Activated CD4-positive, alpha-beta T cell treated with anti-CD3 and anti-CD28 coated beads, Interleukin-2, amount 50 U/mL, for 16 hours (primary cell): ENCODE measurements at regions not wholly inside any gene's neighbourhood (a gene's known extent, or its start where the extent isn't known, plus 50 kb on each side); places are given as distances from the start of the nearest gene placed in this dataset.

Source experiments
- DNase-seq: peaks from one replicate; pipeline ENCODE4 v3.0.0-alpha.2; 2020

- DNase-seq: no peak
Measured at GRCh38 chr5:66503203-66503789, 92.9 kb upstream of the MAST4 start.

DNA sequence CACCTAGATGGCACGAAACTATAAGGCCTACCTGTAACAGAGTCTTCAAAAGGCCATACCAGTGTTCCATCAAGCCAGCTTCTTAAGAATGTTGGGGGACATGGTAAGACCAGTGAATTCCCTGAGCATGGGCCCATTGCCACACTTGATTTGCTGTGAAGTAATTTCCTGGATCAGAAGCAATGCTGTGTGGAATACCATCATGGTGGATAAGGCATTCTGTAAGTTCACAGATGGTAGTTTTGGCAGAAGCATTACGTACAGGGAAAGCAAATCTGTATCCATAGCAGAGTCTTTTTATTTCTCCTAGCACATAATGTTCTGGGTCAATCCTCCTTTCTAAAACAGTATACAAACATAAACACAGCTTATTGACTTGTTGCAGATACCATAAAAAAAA is 89.1 kb upstream of the MAST4 start:
- no peak for DNase-seq

DNA sequence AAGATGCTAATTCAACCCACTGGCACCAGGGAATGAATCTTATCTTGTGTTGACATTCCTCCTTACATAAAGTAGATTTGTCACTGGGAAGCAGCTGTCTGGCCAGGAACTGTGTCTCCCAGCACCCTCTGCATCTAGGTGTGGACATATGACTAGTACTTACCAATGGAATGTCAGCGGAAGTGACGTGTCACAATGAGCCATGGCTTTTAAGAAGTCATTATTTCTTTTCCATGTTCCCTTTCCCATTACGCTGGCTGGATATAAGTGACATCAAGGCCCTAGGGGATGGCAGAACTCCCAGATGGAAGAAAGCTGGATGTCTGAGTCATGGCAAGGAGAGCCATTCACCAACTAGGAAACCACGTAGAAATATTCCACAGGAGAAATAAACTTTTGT is 84.7 kb upstream of the MAST4 start:
- no peak for DNase-seq

DNA sequence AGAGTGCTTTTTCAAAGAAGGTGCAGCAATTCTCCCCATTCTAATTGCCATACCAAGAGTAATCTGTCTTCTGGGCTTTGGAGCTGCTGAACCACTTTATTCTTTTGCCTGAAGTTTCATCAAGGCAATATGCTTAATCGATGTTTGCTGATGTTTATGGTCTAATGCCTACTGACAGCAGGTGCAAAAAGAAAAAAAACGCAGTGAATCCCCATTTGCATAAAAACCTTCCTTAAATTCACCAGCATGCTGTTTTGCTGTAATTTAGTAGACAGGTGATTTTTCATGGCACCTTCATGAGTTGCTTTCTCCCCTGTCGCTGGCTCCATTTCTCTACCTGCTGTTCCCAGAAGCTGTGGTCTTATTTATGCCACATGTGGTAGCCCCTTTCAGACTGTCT is 83.1 kb upstream of the MAST4 start:
- no peak for DNase-seq

GRCh38 chr5:66515209-66515608 is 81.0 kb upstream of the MAST4 start:
- no peak for DNase-seq

- no peak for DNase-seq
Measured at GRCh38 chr5:66516550-66516949, 79.6 kb upstream of the MAST4 start.

DNA sequence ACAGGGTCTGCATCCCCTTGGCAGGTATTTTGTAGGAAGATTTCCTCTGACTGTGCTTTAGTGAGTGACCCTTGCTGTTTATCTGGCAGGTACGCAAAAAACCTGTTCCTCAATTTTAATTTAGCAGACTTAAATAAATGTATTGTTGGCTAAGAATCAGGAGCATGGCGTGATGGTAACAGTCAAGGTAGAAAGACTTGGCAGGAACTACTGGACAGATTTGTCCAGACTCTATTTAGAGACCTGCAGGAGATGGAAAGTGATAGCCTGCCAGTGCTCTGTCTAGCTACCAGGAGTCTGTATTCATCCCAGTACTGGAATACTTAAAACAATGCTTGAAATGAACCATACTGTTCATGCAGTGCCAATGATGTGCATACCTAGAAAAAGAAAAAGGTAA is 78.8 kb upstream of the MAST4 start:
- no peak for DNase-seq

DNA sequence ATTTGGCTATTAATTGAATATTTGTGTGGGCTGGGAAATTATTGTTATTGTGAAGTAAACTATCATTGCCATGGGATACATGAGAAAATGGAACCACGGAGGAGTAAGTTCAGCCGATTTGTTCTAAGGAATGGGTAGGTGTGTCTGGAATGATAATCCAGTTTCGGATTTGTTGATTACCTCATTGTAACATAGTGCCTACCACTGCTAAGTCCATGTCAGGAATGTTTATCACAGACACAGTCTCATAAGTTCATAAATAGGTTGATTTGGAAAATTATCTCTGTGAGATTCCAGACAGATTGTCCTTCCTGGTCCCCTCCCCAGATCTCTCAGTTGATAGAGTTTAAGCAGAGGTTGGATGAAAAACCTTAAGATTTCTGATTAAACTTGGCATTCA is 78.1 kb upstream of the MAST4 start:
- DNase-seq: no peak

DNA sequence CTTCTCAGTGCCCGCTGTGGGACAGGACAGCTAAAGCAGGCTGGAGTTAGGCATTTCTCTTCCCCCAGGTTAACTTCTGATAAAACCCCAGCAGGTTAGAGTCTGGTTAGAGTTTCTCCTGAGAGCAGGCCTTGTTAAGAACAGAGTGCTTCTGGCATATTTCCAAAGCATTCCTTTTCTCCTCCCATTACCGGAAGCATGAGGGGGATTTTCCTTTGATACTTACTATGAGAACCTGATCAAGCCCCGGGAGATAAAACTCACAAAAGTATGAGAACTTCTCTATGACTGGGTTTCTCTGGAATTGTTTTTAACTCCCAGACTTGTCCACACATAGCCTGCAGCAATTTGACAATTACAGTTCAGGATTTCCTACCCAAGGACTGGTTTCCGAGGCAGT is 77.4 kb upstream of the MAST4 start:
- no peak for DNase-seq

GRCh38 chr5:66519626-66520025 is 76.6 kb upstream of the MAST4 start:
- no peak for DNase-seq

DNA sequence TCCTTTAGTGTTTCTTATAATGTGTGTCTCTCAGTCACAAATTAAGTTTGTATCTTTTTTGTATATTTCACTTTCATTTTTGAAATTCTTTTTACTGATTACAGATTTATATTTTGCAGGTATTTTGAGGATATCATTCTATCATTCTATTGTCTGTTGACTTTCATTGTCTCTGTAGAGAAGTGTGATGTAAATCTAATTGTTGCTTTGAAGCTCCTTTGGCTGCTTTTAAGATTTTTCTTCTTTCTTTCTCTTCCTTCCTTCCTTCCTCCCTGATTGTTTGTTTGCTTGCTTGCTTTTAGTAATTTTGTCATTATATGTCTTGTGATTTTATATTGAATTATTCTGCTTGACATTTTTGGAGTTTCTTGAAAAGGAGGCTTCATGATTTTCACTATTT is 75.3 kb upstream of the MAST4 start:
- no peak for DNase-seq

DNA sequence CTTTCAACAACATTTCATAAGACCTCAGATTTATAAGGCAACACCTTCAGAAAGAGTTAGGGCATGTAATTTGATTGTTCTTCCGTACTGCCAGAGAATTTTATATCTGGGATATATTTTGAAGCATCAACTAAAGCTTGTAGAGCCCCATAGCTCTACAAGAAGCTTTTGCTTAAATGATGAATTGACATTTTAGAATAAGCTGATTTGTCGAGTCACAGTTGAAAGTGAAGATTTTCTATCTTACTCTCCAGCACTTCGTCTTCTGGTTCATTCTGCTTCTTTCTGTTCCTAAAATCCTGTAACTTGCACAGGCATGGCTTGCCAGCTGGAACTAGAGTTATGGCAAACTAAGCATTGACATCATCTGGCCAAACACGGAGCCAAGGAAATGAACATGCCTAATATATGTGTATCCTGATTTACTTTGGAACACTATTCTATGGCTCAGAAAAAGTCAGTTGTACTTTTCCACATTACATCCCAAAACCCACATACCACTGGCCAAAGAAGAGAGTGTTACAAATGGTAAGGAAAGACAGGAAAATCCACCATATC is 68.6 kb upstream of the MAST4 start:
- DNase-seq: no peak

- DNase-seq: no peak
Measured at GRCh38 chr5:66529182-66529581, 67.0 kb upstream of the MAST4 start.

DNA sequence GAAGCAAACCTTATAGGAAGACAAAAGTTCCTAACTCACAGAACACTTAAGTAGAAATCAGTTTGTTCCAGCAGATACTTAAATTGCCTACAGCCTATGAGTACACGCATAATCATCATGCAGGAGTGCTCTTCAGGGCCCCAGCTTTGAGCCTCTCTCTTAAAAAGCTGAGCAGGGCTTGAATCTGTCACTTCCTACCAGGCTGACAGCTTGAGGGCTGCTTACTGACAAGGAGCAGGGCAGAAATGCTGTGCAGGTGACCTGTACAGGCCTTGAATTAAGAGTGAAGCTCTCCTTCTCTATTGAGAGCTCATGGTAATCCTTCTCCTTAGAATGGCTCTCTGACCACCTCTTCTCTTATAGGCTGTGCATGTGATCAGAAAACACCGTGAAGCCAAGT is 66.5 kb upstream of the MAST4 start:
- DNase-seq: no peak

DNA sequence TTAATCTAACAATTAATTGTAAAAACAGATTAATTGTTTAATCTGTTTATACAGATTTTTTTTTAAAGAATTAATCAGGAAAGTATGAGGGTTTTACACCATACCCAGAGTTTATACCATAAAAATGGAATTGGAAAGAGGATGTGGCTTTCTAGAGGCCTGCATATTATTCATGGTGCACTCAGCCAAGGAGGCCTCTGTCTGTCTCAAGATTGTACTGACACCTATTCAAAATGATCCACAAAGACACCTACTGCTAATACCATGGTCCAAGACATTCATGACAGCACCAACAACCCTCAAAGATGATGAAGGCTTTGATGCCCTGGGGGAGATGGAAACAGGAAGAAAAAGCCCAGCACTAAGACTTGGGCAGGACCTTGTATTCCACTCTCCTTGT is 58.1 kb upstream of the MAST4 start:
- DNase-seq: no peak

DNA sequence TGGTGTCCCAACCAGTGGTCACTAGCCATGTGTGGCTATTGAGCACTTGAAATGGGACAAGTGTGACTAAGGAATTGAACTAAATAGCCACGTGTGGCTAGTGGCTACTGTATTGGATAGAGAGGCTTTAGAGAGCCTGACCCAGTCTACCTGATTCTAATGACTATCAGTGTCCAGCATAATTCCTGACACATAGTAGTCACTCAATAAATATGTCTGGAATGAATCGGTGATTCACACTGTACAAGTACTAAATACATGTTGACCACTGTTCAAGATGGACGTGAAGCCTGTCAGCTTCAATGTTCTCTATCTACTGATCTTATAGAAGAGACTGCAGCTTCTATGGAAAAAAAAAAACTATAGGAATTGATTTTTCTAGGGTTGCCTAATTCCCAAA is 57.7 kb upstream of the MAST4 start:
- no peak for DNase-seq

DNA sequence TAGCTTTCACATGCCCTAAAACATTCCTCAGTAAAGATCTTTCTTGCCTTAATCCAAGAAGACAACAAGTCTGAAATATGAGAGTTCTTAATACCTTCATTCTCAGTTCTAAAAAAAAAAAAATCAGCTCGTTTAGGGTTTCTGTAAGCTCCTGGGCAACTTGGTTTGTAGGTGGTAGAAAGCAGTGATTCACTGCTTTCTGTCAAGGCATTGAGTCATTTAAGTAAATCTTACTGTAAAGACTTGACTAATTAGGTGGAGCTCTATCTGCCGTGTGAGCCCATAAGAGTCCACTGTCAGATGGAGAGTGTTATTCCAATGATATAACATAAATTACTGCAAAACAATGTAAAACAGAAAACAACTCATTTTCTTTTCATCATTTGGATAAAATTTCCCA is 56.1 kb upstream of the MAST4 start:
- DNase-seq: peak; percentile 62

DNA sequence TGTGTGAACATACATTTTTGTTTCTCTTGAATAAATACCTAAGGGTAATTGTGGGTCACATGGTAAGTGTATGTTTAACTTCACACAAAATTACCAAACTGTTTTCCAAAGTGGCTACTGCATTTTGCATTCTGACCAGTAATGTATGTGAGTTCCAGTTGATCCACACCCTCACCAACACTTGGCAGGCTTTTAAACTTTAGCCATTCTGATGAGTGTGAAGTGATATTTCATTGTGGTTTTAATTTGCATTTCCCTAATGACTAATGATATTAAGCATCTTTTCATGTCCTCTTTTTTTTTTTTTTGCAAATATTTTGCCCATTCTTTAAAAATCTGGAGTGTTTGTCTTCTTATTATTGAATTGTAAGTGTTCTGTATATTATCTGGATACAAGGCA is 53.5 kb upstream of the MAST4 start:
- no peak for DNase-seq
